ENCODE measurements at regions not wholly inside any gene's neighbourhood (a gene's known extent, or its start where the extent isn't known, plus 50 kb on each side); places are given as distances from the start of the nearest gene placed in this dataset.
A peak's percentile ranks its signal among the peaks of the same experiment; 100 is the strongest.

DNA sequence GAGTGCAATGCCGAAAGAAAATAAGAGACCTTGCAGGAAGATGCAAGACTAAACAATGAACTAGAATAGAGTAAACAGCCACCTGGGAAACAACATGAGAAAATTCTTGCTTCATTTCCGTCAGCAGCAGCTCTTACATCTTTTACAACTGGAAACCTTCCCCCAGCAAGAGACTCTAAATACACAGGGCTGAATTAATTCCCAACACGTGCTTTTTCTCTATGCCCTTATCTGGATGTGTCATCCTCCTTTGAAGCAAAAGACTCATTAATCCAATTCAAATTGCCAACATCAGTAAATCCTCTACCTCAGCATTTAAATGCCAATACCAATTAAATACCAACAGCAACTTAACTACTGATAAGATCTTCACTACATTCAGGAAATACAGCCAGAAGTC is 99.0 kb upstream of the PDE1C start:
- no peak for DNase-seq

DNA sequence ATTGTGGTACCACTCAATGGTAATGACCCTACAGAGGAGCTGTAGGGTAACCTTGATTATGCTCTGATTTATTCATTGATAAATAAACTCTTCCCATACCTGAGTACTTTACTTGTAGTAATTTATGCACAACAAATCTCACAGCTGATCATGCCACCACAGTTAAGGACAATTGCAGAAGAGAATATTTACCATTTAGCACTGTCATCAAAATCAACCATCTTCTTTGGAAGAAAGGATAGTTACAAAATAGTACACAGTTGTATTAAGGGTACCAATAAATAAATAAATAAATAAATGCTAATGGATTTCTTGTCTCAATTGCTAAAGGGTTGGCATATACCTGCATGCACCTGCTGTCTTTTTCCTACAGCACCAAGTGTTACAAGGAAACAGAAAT is 97.6 kb upstream of the PDE1C start:
- no peak for DNase-seq

DNA sequence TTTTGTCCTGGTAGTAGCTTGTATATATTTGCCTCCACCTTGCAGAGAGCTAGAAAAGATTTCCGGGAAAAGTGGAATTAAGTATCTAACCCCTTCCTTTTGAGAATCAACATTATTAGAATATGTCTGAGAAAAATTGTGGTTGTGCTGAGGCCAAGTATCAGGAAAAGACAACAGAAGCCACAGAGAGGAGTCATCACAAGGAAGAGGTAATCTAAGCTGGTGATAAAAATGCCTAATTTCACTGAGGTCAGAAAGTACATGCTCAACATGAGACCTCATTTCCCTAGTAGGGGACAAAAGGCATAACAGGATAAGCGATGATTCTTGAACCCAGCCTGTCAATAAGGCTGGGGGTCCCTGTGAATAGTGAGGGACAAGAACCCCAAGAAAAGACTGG is 97.0 kb upstream of the PDE1C start:
- DNase-seq = no peak

DNA sequence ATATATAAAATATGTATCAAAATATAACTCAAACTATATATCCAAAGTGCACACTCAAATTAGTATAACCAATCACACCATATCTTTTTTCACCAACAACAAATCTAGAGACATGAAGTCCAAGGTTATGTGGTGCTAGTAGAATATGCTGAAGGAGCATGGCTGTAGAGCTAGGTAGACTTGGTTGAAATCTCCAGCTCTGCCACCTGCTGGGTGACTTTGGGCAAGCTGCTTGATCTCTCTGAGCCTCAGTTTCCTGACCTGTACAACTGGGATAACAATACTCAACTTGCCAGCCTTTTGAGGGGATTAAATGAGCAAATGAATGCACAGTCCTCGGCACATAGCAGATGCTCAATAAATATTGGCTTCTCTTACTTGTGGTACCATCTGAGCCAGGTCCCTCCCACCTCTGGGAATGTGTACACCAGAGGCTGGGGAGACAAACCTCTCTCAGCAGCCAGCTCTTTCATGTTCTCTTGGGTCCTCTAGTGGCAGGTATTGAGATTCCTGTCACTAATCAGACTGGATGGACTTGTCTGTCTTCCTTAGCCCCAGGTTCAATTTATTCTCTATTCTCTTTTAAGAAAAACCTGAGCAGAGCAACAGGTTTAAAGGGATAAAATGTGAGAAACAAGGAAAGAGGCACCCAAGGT is 94.3 kb upstream of the PDE1C start:
- peak; percentile 29 for DNase-seq

DNA sequence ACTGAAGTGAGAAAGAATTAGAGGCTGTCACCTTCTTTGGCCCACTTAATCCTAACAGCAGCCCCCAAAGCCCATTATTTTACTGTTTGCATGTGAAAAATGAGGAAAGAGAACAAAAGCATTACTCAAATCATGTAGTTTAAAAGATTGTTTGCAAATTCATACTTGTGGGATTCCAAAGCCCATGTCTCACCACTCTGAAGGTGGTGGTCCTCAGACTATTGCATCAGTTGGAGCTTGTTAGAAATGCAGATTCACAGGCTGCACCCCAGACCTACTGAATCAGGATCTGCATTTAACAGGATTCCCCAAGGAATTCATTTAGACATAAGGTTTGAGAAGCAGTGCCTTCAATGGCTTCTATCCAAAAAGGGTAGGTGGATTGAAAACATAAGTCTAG is 93.7 kb upstream of the PDE1C start:
- DNase-seq = no peak

DNA sequence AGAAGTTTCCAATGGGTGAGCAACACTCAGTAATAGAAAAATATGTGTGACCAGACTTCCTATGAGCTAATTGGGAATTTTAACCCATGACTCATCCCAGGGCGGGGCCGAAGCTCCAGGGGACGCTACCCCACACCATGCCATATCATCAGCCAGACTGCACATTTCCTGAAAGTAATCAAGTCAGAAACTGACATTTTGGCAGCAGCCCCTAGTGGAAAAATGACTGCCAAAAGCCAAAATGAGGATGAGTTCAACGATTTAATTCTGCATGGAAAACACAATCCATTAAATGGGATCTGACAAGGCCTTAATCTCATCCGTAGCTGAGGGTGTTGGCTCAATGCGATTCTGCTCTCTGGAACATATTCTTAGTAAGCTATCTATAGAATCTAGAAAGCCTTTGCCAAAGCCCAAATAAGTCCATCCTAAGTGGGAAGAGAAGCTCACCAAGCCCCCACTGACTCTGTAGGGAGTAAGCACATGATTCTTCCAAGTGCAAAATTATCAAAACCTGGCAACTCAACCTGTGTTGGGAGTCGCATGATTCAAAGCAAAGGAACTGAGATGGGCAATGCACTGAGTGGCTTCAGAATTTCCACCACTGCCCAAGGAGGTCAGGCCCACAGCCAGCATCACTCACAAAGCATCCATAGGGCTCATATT is 93.1 kb upstream of the PDE1C start:
- DNase-seq = no peak

DNA sequence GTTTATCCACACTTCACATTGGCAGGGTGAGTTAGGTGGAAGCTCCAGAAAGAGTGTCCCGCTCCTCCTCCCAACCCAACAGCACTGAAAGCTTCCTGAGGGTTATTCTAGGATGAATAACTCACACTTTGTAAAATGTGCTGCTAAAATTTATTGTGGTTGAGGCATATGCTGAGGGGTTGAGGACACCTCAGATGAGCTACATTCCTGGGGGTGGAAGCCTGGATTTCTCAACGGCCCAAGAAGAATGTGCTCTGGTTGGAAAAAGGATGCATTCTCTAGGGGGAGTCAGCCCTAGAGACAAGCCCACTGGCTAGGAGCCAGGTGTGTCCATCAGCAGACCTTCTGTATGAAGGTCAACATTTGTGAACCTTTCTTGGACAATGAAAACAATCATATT is 91.5 kb upstream of the PDE1C start:
- no peak for DNase-seq

DNA sequence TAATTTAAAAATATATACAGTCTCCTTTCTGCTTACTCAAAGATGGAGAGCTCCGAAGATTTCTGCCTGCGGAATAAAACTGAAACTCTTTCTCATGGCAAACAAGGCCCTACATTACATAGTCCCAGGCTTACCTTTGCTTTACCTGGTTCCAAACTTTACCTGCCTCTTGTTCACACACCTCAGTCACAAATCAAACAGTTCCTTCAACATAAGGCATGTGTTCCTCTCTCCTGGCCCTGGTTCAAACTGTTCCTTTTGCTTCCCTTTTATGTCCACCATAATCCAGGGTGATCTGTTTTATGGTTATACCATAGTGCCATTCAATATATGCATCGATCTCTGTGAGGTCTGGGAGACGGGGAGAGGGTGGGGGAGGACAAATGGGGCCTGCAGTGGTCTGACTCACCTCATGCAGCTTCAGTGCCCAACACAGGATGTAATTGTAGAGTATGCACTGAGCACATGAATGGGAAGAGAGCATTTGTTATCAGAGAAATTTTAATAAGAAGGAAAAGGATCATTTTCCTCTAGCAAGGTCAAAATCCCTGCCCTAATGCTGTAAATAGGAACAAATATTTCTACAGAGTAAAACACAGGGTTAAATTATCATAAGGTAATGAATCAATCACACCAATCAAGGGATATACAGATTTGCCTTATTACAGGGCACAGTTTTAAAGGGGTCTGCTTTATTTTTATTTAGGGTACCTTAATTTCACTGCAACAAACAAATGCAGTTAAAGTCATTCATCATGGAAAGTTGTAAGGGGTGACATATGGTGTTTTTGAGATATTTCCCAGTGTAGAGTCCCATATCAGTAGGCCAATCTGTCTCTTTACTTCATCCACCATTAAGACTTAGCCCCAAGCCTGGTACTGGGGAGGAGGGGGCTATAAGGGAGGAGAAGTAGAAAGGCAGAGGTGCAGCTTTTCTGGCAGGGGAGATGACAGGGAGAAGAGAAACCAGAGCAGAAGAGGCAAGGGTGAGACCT is 88.8 kb upstream of the PDE1C start:
- no peak for DNase-seq

DNA sequence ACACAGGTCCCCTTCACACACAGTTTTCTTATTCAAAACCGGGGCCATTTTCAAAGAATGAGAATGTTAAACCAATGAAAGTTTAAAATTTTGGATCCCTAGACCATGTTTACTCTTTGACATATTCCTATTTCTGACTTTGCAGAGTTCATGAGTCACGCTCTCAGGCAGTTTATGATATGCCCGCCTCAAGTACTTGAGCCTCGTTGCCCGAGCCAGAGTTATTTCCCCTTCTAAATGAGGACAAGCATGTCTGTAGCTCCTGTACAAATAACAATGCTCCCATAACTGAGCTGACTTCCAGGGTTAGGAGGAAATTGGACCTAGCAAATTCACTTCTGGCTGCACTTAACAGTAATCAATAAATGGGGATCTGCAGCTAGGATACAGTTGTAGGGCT is 87.9 kb upstream of the PDE1C start:
- no peak for DNase-seq

DNA sequence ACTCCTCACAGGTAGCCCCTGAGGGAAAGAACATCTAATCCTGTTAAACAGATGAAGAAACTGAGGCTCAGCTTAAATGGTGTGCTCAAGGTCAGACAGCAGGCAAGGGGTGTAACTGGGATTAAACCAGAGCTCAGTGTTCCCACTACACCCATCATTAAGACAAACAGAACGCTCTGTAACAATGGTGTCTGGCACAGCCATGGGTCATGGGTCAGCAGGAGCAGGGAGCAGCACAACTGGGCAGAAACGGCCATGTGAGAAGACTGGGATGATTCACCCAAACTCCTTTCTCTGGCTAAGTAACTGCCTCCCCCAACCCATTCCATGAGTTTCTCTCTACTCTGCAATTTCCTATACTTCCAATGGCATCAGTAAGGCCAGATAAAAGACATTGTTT is 85.5 kb upstream of the PDE1C start:
- no peak for DNase-seq

DNA sequence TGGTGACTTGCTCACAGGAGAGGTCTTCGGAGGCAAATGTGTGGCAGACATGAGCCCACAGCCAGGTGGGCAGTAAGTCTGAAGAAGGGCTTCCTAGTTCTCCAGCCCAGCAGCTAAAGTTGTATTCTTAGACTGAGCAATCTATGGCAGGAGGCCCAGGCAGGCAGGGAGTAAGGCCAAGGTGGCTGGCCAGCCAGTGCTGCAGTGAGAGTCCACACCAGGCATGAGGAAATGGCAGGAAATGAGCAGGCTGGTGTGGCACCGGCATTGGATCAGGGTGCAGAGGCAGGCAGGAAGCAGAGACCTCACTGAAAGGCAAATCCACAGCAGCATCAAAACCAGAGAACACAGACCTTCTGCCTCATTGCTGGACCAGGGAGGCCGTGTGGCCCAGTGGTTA is 84.6 kb upstream of the PDE1C start:
- DNase-seq = no peak

DNA sequence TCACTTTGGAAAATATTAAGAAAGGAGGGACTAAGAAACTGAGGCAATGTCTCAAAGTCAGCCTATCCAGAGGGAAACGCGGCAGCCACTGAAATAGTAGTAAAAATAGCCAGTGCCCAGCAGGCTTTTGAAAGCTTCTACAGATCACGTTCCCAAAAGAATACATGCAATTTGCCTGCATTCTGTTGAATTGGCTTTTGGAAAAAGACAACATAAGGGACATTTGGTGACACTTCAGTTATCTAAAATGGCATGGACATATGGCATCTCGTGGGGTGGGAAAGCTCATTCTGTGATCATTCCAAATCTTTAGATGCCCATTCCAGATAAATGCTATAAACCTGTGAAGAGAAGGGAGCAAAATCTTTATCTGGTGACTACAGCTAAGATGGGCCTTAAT is 82.8 kb upstream of the PDE1C start:
- DNase-seq = no peak

DNA sequence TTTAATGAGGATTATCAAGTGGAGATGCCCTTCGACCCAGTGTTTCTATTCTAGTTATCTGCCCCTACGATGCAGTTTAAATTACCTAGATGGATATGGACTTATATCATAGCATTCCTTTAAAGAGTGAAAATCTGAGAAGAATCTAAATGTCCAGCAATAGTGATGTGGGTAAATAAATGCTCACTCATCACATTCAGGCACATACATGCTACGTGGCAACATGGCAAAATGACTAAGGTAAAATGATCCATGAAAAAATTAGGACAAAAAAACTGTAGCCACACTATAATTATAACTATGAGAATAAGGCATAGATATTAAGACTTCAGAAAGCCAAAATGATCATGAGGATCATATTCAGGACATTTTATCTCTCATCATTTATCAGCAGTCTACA is 82.4 kb upstream of the PDE1C start:
- DNase-seq = no peak

DNA sequence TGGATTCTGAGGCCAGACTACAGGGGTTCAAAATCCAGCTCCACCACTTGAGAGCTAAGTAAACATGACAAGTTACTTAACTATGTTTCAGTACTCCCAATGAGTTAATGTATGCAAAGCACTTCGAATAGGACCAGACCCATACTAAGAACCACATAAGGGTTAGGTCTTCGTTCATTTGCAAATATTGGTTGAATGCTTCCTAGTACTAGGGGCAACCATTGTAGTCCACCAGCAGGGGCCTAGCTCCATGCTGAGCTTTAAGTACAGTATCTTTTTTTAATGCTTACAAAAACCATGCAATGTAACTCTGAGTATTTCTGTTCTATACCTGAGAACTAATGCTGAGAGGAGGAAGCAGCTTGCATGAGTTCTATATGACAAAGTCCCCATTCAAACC is 80.4 kb upstream of the PDE1C start:
- no peak for DNase-seq

DNA sequence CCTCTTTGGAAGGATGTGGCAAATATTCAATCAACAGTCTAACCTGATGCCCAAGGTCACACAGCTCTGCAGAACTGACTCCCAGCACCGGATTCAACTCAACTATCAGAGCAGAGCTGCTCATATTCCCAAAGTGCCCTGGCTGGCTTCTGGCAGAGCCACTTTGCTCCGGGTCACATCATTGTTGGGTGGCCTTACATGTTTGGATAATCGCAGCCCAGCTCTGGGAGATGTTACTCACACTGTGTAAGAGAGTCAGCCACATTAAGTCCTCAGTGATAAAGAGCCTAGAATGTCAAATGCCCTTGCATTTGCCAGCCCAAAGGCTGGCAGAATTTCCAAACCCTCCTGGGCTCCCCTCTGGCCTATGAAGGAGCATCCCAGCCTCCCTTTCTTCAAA is 79.8 kb upstream of the PDE1C start:
- no peak for DNase-seq

DNA sequence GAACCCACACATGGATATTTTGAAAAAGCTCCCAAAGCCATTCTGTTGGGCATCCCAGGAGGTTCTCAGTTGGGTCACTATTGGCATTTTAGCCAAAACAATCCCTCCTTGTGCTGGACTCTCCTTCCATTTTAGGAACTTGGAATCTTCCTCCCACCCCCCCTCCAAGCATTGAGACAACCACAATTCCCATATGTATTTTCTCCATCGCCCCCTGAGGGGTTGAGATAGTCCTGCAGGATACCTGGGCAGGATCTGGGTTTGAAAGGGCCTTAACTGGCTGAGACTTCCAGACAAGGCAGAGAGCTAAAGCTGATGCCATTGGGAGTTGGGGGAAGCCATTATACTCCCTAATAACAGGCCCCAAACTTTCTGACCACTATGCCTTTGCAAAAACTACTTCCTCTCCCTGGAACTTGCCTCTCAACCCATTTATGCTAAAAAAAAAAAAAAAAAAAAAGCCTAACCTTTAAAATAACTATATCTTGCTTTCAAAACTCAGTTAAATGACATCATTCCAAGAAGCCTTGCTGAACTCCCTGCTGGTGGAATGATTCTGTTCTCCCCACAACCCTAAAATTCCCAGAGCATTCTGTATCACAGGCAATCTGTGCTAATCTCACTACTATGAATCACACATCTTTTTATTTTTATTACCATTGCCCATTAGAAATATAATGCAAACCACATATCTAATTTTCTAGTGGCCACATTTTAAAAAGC is 77.5 kb upstream of the PDE1C start:
- DNase-seq = no peak

DNA sequence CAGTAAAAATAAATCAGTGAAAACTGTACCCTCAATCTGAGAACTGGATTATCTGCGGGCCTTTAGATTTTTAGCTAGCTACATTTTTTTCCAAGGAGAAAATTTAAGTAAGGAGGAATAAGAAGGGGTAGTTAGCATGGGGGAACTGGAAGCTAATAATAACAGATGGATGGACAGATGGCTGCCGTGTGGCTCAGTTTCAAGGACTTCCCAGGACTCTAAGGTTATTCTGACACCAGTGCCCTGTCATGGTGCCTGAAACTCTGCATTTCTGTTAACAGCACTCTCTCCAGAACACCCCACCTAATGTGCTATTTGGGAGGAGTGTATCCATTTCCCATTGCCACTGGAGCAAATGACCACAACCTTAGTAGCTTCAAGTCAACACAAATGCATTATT is 75.7 kb upstream of the PDE1C start:
- DNase-seq = no peak

DNA sequence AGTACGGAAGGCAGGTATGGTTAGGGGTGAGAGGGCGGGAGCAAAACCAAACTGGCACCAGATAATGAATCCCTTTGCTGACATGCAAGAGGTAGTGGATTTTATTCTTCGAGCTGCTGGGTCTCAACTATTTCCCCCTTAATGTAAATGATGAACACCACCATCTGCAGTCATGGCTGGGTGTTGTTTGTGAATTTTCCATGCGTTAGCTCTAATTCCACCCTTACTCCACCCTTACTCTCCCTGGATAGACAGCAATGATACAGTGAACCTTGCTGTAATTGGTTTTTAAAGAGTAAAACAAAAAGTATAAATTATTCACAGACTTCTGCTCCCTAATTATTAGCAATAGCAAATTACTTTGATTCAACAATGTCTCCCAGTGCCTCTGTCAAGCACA is 74.5 kb upstream of the PDE1C start:
- DNase-seq = no peak

DNA sequence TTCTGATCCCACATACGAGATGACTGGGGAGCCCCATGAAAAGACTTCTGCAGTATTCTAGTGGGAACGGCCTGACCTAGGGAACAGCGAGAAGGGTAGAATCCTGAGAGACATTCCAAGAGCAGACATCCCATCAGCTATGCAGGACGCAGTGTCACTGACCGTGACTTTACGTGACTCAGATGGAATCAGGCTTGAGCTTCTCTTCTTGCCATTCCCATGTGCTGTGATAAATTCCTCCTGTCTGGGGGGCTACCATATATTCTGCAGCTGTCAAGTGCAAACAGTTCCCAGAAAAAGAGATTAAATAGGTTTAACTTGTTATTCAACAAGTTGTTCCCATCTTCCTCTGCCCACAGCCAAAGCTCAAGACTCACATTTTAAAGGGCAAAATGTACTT is 73.1 kb upstream of the PDE1C start:
- DNase-seq = no peak

DNA sequence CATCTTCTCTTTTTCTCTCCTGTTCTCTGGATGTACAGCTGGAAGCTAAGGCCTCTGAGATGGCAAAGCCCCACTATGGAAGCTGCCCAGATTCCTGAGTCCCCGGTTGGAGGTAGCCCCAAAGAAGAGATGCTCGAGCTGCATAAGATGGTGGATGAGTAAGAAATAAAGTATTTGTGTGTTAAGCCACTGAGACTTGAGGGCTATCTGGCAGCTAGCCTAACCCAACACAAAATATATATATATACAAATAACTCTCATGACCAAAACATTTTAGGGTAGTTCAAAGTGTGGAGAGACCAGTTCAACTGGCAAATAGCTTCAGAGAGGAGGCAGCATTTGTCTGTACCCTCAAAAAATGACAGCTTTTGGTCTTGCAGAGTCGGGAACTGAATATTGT is 72.4 kb upstream of the PDE1C start:
- DNase-seq = no peak

DNA sequence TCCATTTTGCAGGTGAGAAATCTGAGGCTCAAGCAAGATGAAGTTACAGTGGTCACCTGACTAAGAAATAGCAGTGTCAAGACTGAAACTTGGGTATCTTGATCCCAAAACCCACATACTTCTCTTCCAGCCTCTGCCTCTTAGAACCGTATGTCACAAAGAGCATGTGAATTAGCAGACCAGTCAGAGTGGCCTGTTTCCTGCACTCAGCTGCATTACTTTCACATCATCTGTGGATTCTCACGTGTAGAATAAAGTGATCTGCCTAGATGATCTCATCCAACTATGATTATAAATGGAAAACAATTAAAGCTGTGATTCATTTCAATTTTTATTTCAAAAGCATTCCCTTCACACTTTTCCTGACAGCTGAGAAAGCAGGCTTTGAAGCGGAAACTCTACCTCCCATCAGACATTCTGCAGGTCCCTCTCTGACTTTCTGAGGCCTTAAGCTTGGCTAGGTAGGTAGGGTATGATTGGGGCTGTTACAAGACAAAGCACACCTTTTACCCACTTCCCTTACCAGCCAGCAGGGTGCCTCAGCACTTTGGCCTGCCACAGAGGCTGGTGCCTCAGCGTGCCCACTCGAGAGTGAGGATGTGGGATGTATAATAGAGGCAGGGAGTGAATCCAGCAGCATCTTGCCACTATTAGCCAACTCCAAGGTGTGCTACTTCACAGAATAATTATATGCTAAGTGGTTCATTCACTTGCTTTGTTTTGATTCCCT is 70.2 kb upstream of the PDE1C start:
- no peak for DNase-seq

DNA sequence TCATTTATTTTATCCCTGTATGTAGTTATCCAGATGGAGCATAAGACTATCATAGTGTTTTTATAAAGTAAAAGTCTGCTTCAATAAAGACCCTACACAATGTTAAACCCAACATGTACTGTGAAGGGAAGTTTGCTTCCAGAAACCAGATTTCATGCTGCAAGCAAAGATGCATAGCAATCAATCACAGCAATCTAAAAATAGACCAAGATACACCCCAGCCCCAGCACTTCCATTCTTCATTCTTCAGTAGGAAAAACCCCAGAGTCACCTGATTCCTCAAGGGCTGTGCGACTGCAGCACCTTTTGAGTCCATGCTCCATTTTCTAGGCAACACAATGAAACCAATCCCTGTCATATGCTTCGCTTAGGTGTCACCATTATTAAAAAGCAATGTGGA is 66.9 kb upstream of the PDE1C start:
- no peak for DNase-seq

DNA sequence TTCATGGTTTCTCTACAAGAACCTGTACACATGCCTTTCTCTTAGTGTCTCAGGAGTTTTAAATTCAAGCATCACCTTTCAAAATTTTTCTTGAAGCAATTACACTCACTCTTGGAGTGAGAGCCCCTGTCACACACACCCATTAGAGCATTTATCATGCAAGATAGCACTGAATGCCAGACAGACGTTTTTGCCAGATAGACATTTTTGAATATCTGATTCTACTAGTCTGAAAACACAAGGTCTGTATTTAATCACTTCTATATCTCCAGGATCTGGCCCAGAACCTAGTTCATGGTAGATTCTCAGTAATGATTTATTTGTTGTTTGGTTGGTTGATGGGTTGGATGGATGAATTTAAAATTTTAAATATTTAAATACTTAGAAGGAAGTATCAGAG is 60.9 kb upstream of the PDE1C start:
- no peak for DNase-seq
